Fibroblast of skin of right quadriceps (primary cell): ENCODE measurements at regions not wholly inside any gene's neighbourhood (a gene's known extent, or its start where the extent isn't known, plus 50 kb on each side); places are given as distances from the start of the nearest gene placed in this dataset.

Source experiments
- DNase-seq: peaks from one replicate; pipeline ENCODE4 v3.0.0-alpha.2; 2013

GRCh38 chr12:113612076-113612728 is 140.5 kb upstream of the LHX5 start:
- no peak for DNase-seq

DNA sequence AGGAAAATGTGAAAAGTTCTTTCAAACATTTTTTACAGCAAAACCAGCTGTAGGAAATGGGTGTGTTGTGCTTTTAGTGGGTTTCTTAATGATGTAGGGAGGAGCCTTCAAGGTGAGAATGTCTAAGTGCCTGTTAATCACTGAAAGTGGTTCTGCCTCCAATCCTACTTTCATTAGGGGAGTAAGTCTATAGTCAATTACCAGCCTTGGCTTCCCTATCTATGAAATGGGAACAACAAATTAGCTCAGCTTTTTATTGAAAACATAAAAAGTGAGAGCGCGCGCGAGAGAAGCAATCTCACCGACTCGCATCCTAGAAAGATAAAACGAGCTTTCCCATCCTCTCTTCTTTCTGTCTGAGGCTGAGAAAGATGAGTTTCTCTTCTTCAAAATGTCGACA is 140.0 kb upstream of the LHX5 start:
- no peak for DNase-seq

DNA sequence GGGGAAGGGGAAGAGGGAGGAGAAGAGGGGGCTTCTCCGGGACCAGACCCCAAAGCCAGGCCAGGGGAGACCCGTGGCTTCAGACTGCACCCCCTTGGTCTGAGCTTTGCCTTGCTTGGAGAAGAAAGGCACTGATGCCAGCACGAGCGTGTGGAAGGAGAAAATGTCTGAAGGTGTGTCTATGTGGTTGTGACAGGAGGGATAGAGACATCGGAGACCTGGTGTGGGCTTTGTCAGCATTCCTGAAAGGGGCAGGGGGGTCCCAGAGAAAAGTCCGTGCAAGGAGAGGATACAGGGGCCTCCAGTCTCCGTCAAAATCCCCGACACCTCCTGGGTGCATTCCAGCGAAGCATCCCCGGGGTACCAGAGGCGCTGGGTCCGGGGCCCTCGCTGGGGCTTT is 139.0 kb upstream of the LHX5 start:
- DNase-seq, result no peak

- DNase-seq, result no peak
These were observed 138.2 kb upstream of the LHX5 start for GRCh38 chr12:113609692-113610469.

- DNase-seq, result no peak
These were observed 133.0 kb upstream of the LHX5 start for GRCh38 chr12:113604666-113605065.

DNA sequence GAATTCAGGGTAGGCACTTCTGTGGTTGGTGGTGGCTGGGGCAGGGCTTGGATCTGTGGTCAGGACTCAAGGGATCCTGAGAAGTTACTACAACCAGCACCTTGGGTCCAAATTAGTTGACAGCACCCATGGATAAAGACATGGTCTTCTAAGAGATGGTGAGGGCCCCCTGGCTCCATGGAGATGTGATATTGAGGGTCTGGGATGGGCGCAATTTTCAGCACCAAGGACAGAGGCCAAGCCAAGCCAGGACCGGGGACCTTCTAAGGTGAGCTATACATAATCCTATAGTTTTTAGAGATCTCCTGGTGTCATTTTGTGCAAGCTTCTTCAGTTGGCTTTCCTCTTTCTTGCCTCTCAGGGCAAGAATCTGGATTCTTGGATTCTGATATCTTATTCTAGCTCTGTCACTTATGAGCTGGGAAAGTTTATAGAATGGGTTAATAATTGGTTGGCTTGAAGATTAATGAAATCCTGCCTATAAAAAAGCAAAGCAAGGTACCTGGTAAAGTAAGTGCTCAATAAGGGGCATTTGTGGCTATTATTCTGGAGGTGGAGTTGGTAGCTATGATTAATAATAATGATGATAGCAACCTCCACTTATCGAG is 130.1 kb upstream of the LHX5 start:
- no peak for DNase-seq

GRCh38 chr12:113598815-113599406 is 127.2 kb upstream of the LHX5 start:
- no peak for DNase-seq

DNA sequence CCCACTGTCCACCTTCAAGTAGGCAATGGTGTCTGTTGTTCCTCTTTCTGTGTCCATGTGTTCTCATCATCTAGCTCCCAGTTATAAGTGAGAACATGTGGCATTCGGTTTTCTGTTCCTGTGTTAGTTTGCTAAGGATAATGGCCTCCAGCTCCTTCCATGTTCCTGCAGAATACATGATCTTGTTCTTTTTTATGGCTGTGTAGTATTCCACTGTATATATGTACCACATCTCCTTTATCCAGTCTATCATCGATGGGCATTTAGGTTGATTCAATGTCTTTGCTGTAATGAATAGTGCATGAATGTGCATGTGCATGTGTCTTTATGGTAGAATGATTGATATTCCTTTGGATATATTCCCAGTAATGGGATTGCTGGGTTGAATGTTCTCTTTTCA is 123.3 kb upstream of the LHX5 start:
- no peak for DNase-seq

DNA sequence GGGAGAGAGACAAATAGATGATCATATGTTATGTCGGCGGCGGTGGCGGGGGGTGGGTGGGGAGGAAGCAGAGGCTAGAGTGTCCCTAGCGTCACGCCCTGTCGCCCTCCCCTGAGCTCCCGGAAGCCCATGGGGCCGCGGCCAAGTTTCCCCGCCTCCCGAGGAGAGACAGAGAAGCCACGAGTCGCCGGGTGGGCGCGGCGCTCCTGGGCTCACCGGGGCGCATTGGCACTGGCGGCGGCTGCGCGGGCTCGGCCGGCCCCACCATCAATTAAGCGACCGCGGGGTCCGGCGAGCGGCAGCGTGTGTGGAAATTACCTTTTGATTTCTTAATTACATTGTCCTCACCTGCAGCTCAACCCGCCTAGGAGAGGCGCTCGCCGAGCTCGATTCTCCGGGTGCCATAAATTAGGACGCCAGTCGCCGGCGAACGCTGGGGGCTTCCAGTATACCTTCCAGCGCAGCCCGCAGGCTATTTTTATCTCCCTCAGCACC is 119.9 kb upstream of the LHX5 start:
- no peak for DNase-seq

DNA sequence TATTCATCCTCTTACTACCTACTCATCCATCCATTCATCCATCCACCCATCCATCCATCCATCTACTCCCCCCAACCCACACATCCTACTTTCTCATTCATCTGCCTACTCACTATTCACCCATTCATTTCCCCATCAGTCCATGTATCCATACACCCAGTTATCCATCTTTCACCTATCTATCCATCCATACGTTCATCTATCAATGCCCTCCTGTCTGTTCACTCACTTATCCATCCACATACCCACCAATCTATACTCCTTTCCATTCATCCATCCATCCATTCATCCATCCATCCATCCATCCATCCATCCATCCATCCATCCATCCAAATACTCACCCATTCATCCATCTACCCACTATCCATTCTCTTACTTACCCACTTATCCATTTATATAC is 117.8 kb upstream of the LHX5 start:
- DNase-seq, result no peak

GRCh38 chr12:113587720-113588119 is 116.0 kb upstream of the LHX5 start:
- no peak for DNase-seq

DNA sequence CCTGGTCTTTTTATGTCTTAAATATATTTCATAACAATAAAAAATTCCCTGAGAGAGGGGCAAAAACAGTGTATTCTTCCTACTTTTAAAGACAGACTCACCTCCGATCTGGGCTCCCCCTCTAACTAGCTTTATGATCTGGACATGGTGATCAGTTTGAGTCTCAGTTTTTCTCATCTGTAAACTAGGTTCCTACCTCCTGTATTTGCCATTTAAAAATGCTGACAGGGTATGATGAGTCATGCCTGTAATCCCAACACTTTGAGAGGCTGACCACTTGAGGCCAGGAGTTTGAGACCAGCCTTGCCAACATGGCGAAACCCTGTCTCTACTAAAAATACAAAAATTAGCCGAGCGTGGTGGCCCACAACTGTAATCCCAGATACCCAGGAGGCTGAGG is 114.8 kb upstream of the LHX5 start:
- no peak for DNase-seq

- no peak for DNase-seq
These were observed 111.0 kb upstream of the LHX5 start for GRCh38 chr12:113582521-113583218.

- DNase-seq, result no peak
These were observed 109.7 kb upstream of the LHX5 start for GRCh38 chr12:113581342-113581741.

DNA sequence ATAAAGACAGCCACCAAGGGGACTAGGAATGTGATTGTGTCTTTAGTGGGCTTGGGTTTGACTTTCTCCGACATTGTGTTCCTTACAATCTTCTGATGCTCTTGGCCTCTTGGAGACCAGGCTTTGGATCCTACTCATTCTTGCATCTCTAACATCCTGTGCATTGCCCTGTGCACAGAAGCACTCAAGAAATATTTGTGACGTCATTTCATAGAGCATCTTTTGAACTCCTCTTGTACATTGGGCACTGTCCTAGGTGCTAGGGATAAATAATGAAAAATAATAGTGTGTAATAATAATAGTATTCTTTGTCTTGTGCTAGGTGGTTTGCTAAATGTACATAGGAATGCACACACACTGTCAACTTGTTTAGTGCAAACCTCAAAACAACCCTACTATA is 108.8 kb upstream of the LHX5 start:
- no peak for DNase-seq

GRCh38 chr12:113577464-113578129 is 105.9 kb upstream of the LHX5 start:
- no peak for DNase-seq

GRCh38 chr12:113575386-113575785 is 103.7 kb upstream of the LHX5 start:
- DNase-seq, result no peak

DNA sequence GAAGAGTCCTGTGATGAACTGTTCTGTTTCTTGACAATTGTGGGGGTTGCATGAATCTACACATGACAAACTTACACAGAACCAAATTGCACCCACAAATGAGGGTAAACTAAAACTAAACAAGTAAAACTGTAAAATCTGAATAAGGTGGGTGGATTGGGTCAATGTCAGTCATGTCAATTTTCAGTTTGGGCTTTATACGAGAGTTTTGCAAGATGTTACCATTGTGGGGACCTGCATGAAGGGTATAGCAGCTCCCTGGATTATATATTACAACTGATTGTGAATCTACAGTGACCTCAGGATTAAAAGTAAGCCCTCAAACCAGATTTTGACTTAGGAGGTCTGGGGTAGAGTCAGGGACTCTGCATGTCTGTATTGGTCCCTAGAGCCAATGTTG is 101.5 kb upstream of the LHX5 start:
- DNase-seq, result no peak

DNA sequence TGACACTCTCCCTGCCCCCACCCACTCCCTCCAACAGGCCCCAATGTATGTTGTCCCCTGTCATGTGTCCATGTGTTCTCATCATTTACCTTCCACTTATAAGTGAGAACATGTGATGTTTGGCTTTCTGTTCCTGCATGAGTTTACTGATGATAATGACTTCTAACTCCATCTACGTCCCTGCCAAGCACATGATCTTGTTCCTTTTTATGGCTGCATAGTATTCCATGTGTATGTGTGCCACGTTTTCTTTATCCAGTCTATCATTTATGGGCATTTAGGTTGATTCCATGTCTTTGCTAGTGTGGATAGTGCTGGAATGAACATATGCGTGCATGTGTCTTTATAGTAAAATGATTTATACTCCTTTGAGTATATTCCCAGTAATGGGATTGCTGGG is 100.0 kb upstream of the LHX5 start:
- DNase-seq, result no peak

- no peak for DNase-seq
These were observed 98.1 kb upstream of the LHX5 start for GRCh38 chr12:113569806-113570205.

DNA sequence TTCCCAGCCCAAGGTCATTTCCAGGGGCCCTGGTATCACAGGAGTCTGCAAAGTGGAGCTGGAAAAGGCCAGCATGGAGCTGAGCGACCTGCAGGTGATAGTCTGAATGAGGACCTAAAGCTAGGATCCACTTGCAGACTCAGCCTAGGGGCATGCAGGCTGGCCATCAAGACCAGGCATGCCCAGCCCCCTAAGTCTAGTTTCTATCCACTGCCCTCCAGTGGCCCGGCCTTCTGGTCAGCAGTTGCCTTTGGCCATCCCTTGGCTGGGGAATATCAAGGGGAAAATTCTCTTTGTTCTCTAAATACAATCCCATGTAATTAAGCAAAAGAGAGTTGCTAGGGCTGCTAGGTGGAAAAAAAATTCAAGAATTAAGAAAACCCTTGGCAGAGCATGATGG is 96.3 kb upstream of the LHX5 start:
- no peak for DNase-seq

DNA sequence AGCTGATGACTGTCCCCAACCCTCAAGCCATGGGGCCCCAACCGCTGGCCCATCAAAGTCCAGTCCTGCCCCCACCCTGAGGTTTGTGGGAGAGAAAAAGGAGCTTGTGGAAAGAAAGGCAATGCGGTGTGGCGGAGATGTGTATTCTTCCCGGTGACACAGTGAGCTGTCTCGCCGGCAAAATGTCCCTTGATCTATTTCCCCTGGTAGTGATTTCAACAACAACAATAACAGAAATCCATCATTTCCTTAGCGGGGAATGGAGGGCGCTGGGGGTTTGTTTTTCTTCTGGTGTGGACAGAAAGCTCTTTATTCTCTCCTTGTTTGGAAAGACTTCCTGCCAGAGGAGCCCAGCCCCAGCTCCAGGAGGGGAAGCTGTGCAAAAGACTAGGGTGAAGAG is 93.7 kb upstream of the LHX5 start:
- no peak for DNase-seq
